ENCODE measurements at regions not wholly inside any gene's neighbourhood (a gene's known extent, or its start where the extent isn't known, plus 50 kb on each side); places are given as distances from the start of the nearest gene placed in this dataset.
"Not testable (repeated sequence)": the region's sequence is repeated elsewhere in the genome, so short reads cannot be mapped to it uniquely, and the experiment has no call there.

- DNase-seq (ENCODE audit: low read depth); H3K9ac ChIP-seq (ENCODE audit: low read length); H4K20me1 ChIP-seq (ENCODE audit: insufficient read depth, low read length); H3K4me3 Mint-ChIP-seq (ENCODE audit: unreplicated experiment); H3K36me3 ChIP-seq (ENCODE audit: insufficient read depth, low read length); H2AFZ ChIP-seq (ENCODE audit: low read depth, low read length); H3K4me1 Mint-ChIP-seq (ENCODE audit: low read depth, unreplicated experiment); H3K27ac ChIP-seq (ENCODE audit: low read depth, low read length); H3K79me2 ChIP-seq (ENCODE audit: insufficient read depth, low read length); H3K9me3 ChIP-seq (ENCODE audit: insufficient read depth, low read depth, low read length); H3K4me3 ChIP-seq (ENCODE audit: insufficient read depth, low read depth, low read length); H3K36me3 Mint-ChIP-seq (ENCODE audit: low read depth, unreplicated experiment); H3K9me3 Mint-ChIP-seq (ENCODE audit: unreplicated experiment); H3K27ac Mint-ChIP-seq (ENCODE audit: unreplicated experiment); H3K27me3 ChIP-seq (ENCODE audit: insufficient read depth, low read length); FAIRE-seq; H3K4me2 ChIP-seq (ENCODE audit: low read length); H3K27me3 Mint-ChIP-seq (ENCODE audit: low read depth, unreplicated experiment); H3K4me1 ChIP-seq (ENCODE audit: insufficient read depth, low read length): not testable (repeated sequence)
Observed at GRCh38 chr4:49241295-49241694, 255.2 kb downstream of the CWH43 start.

- H3K79me2 ChIP-seq (ENCODE audit: insufficient read depth, low read length); H3K4me3 ChIP-seq (ENCODE audit: insufficient read depth, low read depth, low read length); H3K4me1 Mint-ChIP-seq (ENCODE audit: low read depth, unreplicated experiment); H3K27me3 ChIP-seq (ENCODE audit: insufficient read depth, low read length); H3K27me3 Mint-ChIP-seq (ENCODE audit: low read depth, unreplicated experiment); DNase-seq (ENCODE audit: low read depth); H3K27ac Mint-ChIP-seq (ENCODE audit: unreplicated experiment); FAIRE-seq; H3K36me3 Mint-ChIP-seq (ENCODE audit: low read depth, unreplicated experiment); H3K36me3 ChIP-seq (ENCODE audit: insufficient read depth, low read length); H3K9me3 Mint-ChIP-seq (ENCODE audit: unreplicated experiment); H3K4me3 Mint-ChIP-seq (ENCODE audit: unreplicated experiment); H3K9ac ChIP-seq (ENCODE audit: low read length); H4K20me1 ChIP-seq (ENCODE audit: insufficient read depth, low read length); H3K4me1 ChIP-seq (ENCODE audit: insufficient read depth, low read length); H3K4me2 ChIP-seq (ENCODE audit: low read length); H3K27ac ChIP-seq (ENCODE audit: low read depth, low read length); H2AFZ ChIP-seq (ENCODE audit: low read depth, low read length); H3K9me3 ChIP-seq (ENCODE audit: insufficient read depth, low read depth, low read length): not testable (repeated sequence)
Observed at GRCh38 chr4:49262786-49263185, 276.7 kb downstream of the CWH43 start.

- not testable (repeated sequence) for DNase-seq (ENCODE audit: low read depth); H3K27me3 ChIP-seq (ENCODE audit: insufficient read depth, low read length); H4K20me1 ChIP-seq (ENCODE audit: insufficient read depth, low read length); H3K4me3 Mint-ChIP-seq (ENCODE audit: unreplicated experiment); H3K9me3 Mint-ChIP-seq (ENCODE audit: unreplicated experiment); H3K4me2 ChIP-seq (ENCODE audit: low read length); H3K4me1 ChIP-seq (ENCODE audit: insufficient read depth, low read length); H3K4me1 Mint-ChIP-seq (ENCODE audit: low read depth, unreplicated experiment); H3K36me3 ChIP-seq (ENCODE audit: insufficient read depth, low read length); H3K36me3 Mint-ChIP-seq (ENCODE audit: low read depth, unreplicated experiment); H3K9ac ChIP-seq (ENCODE audit: low read length); H3K9me3 ChIP-seq (ENCODE audit: insufficient read depth, low read depth, low read length); H3K27ac ChIP-seq (ENCODE audit: low read depth, low read length); FAIRE-seq; H2AFZ ChIP-seq (ENCODE audit: low read depth, low read length); H3K4me3 ChIP-seq (ENCODE audit: insufficient read depth, low read depth, low read length); H3K27me3 Mint-ChIP-seq (ENCODE audit: low read depth, unreplicated experiment); H3K27ac Mint-ChIP-seq (ENCODE audit: unreplicated experiment); H3K79me2 ChIP-seq (ENCODE audit: insufficient read depth, low read length)
Observed at GRCh38 chr4:49270435-49270834, 284.4 kb downstream of the CWH43 start.

- not testable (repeated sequence) for H3K27me3 Mint-ChIP-seq (ENCODE audit: low read depth, unreplicated experiment); H3K27ac Mint-ChIP-seq (ENCODE audit: unreplicated experiment); H3K27ac ChIP-seq (ENCODE audit: low read depth, low read length); H3K36me3 Mint-ChIP-seq (ENCODE audit: low read depth, unreplicated experiment); H3K9ac ChIP-seq (ENCODE audit: low read length); H2AFZ ChIP-seq (ENCODE audit: low read depth, low read length); H3K4me3 Mint-ChIP-seq (ENCODE audit: unreplicated experiment); H3K27me3 ChIP-seq (ENCODE audit: insufficient read depth, low read length); H3K4me1 ChIP-seq (ENCODE audit: insufficient read depth, low read length); FAIRE-seq; DNase-seq (ENCODE audit: low read depth); H3K79me2 ChIP-seq (ENCODE audit: insufficient read depth, low read length); H3K4me2 ChIP-seq (ENCODE audit: low read length); H3K9me3 ChIP-seq (ENCODE audit: insufficient read depth, low read depth, low read length); H4K20me1 ChIP-seq (ENCODE audit: insufficient read depth, low read length); H3K9me3 Mint-ChIP-seq (ENCODE audit: unreplicated experiment); H3K4me3 ChIP-seq (ENCODE audit: insufficient read depth, low read depth, low read length); H3K4me1 Mint-ChIP-seq (ENCODE audit: low read depth, unreplicated experiment); H3K36me3 ChIP-seq (ENCODE audit: insufficient read depth, low read length)
Observed at GRCh38 chr4:49270912-49271311, 284.8 kb downstream of the CWH43 start.

- not testable (repeated sequence) for H3K4me3 Mint-ChIP-seq (ENCODE audit: unreplicated experiment); H2AFZ ChIP-seq (ENCODE audit: low read depth, low read length); H3K36me3 ChIP-seq (ENCODE audit: insufficient read depth, low read length); H3K79me2 ChIP-seq (ENCODE audit: insufficient read depth, low read length); H3K27me3 ChIP-seq (ENCODE audit: insufficient read depth, low read length); H3K9ac ChIP-seq (ENCODE audit: low read length); H3K4me1 ChIP-seq (ENCODE audit: insufficient read depth, low read length); H3K27ac ChIP-seq (ENCODE audit: low read depth, low read length); H4K20me1 ChIP-seq (ENCODE audit: insufficient read depth, low read length); H3K4me2 ChIP-seq (ENCODE audit: low read length); H3K9me3 ChIP-seq (ENCODE audit: insufficient read depth, low read depth, low read length); DNase-seq (ENCODE audit: low read depth); H3K27me3 Mint-ChIP-seq (ENCODE audit: low read depth, unreplicated experiment); H3K36me3 Mint-ChIP-seq (ENCODE audit: low read depth, unreplicated experiment); H3K4me1 Mint-ChIP-seq (ENCODE audit: low read depth, unreplicated experiment); H3K4me3 ChIP-seq (ENCODE audit: insufficient read depth, low read depth, low read length); H3K27ac Mint-ChIP-seq (ENCODE audit: unreplicated experiment); FAIRE-seq
- H3K9me3 Mint-ChIP-seq (ENCODE audit: unreplicated experiment): peaks cover 14% of the 10 kb centered on the region
Observed at GRCh38 chr4:49285905-49286304, 299.8 kb downstream of the CWH43 start.

GRCh38 chr4:49286926-49287745 lies 301.1 kb downstream of the CWH43 start:
- not testable (repeated sequence) for H3K27ac ChIP-seq (ENCODE audit: low read depth, low read length); H3K9ac ChIP-seq (ENCODE audit: low read length); H3K9me3 ChIP-seq (ENCODE audit: insufficient read depth, low read depth, low read length); H3K36me3 ChIP-seq (ENCODE audit: insufficient read depth, low read length); H3K36me3 Mint-ChIP-seq (ENCODE audit: low read depth, unreplicated experiment); H3K27me3 Mint-ChIP-seq (ENCODE audit: low read depth, unreplicated experiment); DNase-seq (ENCODE audit: low read depth); H3K4me3 Mint-ChIP-seq (ENCODE audit: unreplicated experiment); H2AFZ ChIP-seq (ENCODE audit: low read depth, low read length); H3K4me2 ChIP-seq (ENCODE audit: low read length); H3K4me3 ChIP-seq (ENCODE audit: insufficient read depth, low read depth, low read length); H4K20me1 ChIP-seq (ENCODE audit: insufficient read depth, low read length); H3K27me3 ChIP-seq (ENCODE audit: insufficient read depth, low read length); H3K27ac Mint-ChIP-seq (ENCODE audit: unreplicated experiment); H3K4me1 ChIP-seq (ENCODE audit: insufficient read depth, low read length); FAIRE-seq; H3K4me1 Mint-ChIP-seq (ENCODE audit: low read depth, unreplicated experiment); H3K79me2 ChIP-seq (ENCODE audit: insufficient read depth, low read length)
- peaks cover 14% of the 10 kb centered on the region for H3K9me3 Mint-ChIP-seq (ENCODE audit: unreplicated experiment)
